C4-2B (cell line): ENCODE measurements at regions not wholly inside any gene's neighbourhood (a gene's known extent, or its start where the extent isn't known, plus 50 kb on each side); places are given as distances from the start of the nearest gene placed in this dataset.

Experiments
- CTCF ChIP-seq: fragments of 450-650 bp; conservative IDR thresholded peaks from 2 replicates; pipeline ENCODE4 v1.5.1; 2017; ENCODE audit warnings: mild to moderate bottlenecking
- ZFX ChIP-seq: fragments of 450-650 bp; IDR thresholded peaks from 2 replicates; pipeline ENCODE4 v1.6.1; 2017

GRCh38 chr6:8809662-8810061 is 374.3 kb upstream of the SLC35B3 start:
- TF ChIP-seq CTCF (no peak), ZFX (no peak)
